ENCODE measurements at regions not wholly inside any gene's neighbourhood (a gene's known extent, or its start where the extent isn't known, plus 50 kb on each side); places are given as distances from the start of the nearest gene placed in this dataset.
"Not testable (repeated sequence)": the region's sequence is repeated elsewhere in the genome, so short reads cannot be mapped to it uniquely, and the experiment has no call there.

DNA sequence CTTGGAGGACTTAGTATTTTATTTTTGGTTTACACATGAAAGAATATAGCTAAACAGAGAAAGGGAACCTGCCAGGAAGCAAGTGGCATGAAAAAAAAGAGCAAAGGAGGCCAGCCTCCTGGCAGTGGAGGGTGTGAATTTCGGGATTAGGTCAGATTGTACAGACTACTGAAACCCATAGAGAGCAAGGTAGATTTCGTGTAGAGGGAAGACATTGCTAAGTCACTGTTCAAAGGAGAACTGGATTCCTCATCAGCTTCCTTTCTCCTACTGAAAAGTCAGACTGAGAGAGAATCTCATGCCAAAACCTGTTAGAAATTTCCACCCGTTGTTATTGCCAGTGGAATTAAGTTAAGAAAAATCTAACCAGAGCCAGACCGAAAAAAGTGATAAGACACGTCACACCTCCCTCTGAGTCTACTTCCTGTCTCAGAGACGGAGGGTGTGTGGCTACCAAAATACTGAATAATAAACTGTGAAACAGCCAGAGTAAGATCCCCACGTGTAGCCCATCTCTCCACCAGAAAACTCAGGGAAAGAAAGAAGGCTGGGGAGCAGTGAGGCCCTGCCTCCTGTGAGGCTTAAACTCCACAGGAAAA, 118.8 kb downstream of the SKIDA1 start:
- no peak for DNase-seq (ENCODE audit: low read depth)

DNA sequence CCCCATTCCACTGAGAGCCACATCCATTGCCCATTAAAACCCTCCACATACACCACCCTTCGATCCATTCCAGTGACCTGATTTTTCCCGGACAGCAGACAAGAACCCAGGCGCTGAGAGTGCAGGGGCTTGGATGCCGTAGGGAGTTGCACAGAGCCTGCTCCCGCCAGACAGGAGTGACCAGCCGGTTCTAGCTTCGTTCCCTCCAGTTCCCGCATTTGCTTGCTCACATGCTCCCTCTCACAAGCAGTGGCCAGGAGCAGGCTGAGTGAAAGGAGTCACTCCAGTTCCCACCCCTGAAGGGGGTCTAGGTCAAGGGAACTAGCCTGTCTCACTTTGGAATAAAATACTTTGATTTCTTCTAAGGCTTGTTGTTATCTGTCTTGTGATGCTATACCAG, 119.5 kb downstream of the SKIDA1 start:
- no peak for DNase-seq (ENCODE audit: low read depth)

DNA sequence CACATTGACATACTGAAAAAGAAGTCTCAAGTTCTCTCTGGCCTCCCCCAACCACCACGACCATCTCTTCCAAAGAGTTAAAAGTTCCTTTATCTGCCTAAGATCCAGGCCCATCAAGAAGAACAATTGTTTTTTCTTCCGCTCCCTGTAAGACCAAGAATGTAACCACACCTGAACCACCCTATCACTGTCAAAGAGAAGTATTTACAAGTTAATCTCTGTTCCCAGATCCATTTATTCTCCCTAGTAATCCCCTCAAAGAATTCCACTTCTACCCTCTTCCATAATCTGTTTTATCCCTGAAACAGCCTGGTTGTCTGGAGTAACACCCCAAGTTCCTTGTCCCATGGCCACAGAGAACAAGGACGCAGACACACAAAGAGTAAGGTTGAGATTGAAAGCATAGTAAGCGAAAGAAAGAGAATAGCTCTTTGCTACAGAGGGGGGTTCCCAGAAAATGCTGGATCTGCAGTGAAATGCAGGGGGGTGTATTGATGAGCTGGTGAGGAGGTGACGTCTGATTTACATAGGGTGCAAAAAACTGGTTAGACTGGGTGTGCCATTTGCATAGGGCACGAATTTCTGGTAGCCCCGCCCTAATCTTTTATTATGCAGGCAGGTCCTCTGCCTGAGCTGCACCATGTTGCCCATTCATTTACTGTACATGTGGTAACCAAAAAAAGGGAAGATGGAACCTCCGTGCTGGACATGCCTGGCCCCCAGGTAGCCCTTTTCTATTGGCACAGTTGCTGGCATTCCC, 122.0 kb downstream of the SKIDA1 start:
- DNase-seq (ENCODE audit: low read depth), result no peak

DNA sequence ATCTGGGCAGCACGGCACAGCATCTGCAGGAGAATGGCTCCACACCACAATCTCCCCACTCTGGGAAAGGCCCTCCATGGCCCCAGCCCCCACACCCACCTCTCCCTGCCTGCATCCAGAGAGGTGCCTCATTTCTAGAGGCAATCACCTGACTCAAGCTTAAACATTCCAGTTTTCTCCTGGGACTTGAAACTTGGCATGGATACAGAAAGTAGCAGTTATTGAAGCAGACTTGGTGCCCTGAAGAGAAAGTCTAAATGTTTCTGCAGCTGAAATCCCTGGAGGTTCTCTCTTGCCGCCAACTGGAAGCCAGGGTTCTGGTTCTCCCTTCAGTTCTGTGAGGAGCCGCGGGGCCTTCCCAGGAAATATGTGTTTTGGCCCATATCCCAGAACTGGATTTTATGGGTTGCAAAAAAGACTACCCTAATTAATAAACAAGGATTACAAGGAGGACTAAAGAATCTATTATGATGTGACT, 122.8 kb downstream of the SKIDA1 start:
- peak; percentile 29 for DNase-seq (ENCODE audit: low read depth)

DNA sequence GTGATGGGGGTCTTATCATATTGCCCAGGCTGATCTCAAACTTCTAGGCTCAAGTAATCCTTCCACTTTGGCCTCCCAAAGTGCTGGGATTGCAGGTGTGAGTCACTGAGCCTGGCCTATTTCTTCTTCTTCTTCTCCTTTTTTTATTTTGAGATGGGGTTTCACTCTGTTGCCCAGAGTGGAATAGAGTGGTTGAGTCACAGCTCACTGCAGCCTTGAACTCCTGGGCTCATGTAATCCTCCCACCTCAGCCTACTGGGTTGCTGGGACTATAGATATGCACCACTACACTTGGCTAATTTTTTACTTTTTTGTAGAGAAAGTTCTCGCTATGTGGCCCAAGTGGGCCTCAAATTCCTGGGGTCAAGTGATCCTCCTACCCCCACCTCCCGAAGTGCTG, 124.3 kb downstream of the SKIDA1 start:
- DNase-seq (ENCODE audit: low read depth), result no peak

DNA sequence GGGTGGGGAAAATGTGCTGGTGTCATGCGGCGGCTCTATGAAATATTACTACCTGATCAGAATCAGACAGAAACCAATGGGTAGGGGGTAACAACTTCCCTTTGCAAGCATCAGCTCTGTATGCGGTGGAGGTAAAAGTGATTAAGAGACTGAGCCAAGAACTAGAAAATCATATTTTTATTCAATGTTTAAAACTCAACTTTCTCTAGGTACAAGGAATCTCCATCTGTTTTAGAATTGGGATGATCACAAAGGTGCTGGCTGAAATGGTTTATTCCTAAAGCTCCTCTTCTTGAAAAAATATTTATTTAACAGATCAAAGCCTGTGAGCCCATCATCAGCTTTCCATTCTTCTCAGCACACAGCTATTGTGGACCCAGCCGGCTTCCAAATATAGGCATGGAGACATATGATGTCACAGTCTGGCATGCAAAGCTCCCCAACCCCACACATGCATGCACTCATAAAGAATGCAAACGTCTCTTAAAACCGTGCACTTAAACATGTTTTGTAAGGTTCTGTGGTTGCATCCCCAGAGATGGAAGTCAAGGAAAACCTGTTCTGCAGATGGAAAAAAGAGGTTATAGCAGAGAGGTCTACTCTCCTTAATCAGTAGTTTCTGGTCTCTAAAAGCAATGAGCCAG, 126.0 kb downstream of the SKIDA1 start:
- peak; percentile 71 for DNase-seq (ENCODE audit: low read depth)

DNA sequence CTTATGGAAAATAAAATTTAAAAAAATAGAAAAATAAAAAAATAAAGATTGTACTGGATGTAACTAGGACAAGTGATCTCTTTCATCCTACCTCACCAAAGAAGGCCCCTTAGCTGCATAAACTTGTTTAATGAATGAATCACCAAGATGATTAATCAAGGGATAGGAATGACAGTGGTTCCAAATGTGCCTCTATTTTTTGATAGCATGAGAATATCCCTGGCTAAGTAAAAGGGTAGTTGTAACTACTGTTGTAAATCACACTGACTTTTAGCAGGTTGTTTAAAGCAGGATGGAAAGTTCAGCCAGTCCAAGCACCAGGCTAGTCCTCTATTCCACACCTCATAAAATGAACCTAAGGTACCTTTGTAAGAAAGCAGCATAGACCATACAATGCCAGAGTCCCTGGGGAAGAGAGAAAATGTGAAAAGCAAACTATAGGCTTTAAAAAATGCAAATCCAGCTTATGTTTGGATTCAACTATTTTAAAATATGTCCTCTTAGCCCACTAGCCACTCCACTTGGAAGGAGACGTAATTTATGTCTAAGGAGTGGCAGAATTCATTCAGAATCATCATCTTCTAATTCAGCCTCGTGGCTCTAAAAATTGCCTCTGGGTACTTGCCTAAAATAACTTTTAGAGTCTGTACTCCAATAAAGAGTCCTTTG, 126.8 kb downstream of the SKIDA1 start:
- peak; percentile 47 for DNase-seq (ENCODE audit: low read depth)

DNA sequence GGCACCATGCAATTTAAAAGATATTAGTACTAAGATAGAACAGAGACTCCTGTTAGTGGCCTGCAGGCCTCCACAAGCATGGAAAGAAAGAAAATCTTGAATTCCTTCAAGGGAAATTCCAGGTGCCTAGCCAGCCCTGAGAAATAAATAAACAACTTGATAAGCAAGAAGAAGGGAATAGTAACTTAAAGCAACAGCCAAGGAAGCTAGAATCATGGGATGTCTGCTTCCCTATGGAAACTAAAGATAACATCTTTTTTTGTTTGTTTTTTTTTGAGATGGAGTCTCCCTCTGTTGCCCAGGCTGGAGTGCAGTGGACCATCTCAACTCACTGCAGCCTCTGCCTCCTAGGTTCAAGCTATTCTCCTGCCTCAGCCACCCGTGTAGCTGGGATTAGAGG, 128.6 kb downstream of the SKIDA1 start:
- no peak for DNase-seq (ENCODE audit: low read depth)

DNA sequence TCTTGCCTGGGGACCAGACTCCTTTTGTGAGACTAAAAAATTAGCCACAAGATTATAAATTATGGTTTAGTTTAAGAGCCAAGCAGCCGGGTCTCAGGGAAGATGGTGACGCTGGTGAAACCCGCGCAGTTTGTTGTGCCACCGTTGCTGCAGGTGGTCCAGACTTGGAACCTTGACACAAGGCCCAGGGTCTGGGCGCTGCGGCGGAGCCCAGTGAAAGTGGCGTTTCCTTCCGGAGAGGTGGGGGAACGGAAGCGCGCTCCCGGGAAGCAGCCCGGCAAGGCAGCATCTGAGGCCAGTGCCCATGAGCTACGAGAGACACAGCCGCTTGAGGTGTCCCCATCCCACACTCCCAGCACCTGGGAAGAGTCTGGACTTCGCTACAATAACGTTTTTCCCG, 131.6 kb downstream of the SKIDA1 start:
- no peak for DNase-seq (ENCODE audit: low read depth)

DNA sequence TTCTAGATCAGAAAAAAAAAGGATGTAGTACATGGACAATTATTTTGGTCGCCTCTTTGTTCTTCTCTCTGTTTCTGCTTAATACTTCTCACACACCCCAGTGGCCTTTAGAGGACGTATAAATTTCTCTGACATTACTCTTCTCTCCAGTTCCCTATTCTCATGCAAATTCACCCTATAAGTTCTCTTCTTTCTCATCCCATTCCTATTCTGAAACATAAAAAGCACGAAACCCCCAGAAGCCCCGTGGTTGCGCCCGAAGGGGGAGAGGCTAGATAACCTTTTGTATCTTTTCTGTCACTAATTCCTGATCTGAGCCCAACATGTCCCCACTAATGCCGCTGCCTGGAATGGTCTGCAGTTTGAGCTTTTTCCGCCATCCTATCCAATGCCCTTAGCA, 136.9 kb downstream of the SKIDA1 start:
- DNase-seq (ENCODE audit: low read depth), result no peak

DNA sequence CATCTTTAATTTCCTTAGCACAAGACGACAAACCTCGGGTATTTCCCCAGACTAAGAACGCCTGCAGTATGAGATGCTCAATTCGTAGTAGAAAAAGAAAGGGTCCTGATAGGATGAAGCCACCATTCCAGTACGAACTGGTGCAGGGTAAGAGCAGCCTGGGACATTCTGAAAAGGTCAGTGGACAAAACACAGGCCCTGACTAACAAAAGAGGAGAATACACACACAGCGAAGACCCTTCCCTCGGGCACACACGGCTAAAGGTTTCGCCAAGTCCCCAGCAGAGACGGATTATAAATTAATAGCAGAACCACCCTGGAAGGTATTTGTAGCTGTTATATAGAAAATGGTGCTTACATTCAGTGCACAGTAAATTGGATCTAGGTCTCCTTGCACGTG, 137.6 kb downstream of the SKIDA1 start:
- DNase-seq (ENCODE audit: low read depth), result no peak

DNA sequence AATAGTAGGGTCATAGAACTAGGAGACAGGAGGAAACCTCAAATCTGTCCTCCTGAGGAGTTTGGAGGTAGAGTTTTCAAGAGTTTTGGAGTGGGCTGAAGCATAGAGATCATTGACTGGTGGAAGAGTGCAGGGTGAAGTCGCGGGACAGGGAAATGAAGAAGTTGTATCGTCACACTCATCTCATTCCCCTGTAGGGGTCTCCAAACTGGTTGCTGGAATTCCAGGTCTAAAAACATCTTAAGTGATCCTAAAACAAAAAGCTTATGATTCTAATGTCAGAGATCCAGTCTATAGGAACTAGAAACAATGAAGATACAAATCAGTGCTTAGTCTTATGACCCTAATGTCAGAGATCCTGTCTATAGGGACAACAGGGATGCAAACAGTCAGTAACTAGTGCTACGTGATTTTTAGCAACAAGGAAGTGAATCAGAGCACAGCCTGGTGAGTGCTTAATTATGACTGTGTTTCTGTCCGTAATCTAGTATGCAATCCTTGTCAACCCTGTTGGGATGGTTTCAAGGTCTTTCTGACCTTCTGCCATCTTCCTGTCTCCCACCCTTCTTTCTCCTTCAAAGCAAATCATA, 139.4 kb downstream of the SKIDA1 start:
- no peak for DNase-seq (ENCODE audit: low read depth)

DNA sequence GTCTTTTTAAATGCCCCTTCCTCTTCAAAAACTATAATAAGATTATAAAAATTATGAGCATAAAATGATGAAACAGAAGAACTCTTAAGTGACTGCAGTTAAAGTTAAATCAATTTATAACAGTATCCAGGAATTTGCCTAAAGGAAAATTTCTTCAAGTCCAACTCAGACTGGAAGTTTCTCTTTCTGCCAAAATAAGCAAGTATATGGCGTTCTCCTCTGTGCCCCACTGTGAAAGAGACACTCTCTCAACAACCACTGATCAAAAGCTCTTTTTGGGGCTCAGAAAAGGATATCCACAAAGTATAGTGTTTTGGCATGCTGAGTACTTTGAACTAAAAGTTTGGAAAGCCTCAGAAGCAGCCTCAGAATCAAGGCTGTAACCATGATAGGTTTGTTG, 139.9 kb downstream of the SKIDA1 start:
- DNase-seq (ENCODE audit: low read depth), result no peak

DNA sequence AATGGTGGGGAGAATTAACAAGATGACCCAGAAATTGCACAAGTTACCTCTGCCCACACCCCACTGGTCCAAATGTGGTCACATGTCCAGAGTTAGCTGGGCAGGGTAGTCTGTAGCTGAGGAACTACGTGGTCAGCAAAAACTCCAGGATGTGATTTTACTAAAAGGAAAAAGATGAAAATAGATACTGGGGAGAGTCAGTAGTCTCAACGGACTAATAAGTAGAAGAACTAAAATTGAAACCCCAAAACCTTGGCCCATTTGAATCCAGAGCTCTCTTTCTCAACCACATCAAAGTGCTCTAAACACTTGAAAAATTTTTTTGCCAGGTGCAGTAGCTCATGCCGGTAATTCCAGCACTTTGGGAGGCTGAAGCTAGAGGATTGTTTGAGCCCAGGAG, 146.3 kb downstream of the SKIDA1 start:
- DNase-seq (ENCODE audit: low read depth), result no peak

DNA sequence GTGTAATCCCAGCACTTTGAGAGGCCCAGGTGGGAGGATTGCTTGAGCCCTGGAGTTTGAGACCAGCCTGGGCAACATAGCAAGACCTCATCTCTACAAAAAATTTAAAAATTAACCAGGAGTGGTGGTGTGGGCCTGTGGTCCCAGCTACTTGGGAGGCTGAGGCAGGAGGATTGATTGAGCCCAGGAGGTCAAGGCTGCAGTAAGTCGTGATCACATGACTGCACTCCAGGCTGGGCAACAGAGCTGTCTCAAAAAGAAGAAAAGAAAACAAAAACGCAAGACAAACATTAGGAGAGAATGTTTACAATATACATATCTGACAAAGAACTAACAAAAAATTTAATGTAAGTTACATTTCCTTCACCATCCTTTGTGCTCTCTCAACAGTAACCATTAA, 150.2 kb downstream of the SKIDA1 start:
- not testable (repeated sequence) for DNase-seq (ENCODE audit: low read depth)

DNA sequence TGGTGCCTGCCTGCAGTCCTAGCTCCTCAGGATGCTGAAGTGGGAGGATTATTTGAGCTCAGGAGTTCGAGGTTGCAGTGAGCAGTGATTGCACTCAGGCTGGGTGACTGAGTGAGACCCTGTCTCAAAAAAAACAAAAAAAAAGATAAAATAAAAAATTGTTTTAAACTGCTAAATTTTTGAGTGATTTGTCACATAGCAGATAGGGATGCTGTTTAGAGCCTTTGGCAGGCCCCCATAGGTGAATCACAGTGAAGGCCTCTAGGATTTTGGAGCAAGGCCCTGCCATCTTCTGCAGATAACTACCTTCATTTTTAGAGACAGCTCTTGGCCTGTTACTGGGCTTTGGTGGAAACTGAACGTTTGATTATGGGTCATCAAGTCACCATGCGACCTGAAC, 151.6 kb downstream of the SKIDA1 start:
- DNase-seq (ENCODE audit: low read depth), result not testable (repeated sequence)

DNA sequence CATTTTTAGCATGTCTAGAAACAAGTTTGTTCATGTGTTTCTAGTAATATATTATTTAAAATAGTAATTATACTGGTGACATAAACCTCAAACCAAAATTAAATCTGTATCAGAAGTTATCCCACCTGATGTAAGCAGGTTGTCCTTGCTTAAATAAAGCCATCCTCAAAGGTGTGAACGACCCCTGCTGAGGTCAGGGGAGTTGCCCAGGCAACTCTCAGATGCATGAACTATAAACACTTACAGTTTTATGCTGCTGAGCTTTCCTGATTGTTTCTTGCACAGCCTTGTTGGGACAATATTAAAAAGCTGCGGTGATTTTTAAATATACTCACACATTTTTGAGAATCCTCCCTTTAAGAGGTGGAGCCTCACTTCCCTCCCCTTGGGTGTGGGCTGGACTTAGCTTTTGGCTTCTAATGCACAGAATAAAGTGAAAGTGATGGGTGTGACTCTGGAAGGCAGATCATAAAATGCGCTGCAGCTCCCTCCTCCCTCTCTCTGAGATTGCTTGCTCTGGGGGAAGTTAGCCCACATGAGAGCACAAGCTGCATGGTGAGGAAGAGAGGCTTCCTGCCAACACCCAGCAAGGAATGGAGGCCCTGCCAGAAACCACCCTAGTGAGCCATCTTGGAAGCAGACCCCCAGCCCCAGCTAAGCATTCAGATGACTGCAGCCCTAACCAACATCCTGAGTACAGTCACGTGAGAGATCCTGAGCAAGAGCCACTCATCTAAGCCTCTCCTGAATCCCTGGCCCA, 152.7 kb downstream of the SKIDA1 start:
- peak; percentile 77 for DNase-seq (ENCODE audit: low read depth)

DNA sequence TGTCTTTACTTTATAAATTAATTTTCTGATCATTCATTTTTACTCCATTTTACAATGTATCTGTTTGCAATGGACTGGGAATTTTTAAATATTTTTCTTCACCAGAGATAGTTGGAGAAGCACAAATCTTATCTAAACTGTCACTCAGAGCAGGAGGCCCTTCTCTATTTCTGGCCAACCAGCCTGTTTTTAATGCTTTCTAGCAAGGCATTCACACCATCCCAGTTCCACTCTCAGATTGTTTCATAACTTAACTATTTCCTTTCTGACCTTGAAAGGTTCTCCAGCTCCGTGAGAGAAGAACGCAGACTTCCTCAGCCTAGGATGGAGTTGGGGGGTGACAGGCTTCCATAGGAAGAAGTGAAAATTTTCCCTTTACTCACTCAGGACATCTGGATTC, 155.8 kb downstream of the SKIDA1 start:
- DNase-seq (ENCODE audit: low read depth), result no peak

DNA sequence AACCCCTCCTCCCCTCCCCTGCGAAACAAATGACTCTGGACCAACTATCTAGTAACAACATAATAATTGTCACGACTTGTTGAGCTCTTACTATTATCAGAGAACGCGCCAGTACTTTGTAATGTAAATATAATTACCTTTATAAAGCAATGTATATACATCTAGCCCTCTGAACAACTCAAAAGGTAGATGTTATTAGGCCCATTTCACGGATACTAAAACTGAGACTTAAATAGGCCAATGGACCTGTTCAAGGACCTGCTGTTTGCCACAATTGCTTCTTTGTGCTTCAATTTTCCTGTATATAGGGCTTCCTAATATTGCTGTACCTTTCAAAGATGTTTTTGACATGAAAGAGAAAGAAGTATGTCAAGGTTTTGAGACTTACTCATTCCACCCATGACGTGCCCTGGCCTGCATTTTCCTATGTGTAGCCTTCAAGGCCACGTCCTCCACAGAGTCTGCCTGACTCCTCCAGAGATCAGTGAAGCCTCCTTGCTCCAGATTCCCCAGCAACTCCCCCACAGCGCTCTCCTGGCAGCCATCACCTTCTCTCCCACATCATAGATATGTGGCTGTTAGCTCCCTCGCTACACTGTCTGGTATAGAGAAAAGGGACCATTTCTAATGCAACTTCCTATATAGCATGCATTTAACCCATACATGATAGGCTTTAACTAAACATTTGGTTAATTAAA, 156.6 kb downstream of the SKIDA1 start:
- no peak for DNase-seq (ENCODE audit: low read depth)

DNA sequence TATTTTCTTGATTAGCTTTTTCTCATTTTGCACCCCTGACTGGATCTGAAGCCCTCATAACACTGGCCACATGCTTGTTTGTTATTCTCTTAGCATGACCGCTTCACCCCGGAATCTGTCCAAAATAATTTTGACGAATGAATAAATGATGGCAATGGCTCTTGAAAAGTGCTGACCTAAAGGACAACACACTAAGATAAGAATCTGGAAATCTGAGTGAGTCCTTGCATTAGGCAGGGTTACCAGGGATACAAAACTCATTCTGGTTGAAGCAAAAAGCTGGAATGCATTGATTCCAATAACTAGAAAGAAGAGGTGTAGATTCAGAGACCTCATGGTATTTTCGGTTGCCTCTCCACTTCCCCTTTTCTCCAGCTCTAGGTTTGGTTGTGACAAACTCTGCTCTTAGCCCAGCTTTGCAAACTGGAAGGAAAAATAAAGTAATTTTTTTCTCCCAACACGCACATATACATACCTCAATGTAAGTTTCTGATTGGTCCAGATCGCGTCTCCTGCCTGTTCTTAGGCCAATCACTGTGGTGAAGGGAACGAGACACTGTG, 157.4 kb downstream of the SKIDA1 start:
- DNase-seq (ENCODE audit: low read depth), result no peak

Measured in LHCN-M2 (cell line).